IMR-90 (cell line): ENCODE measurements at regions not wholly inside any gene's neighbourhood (a gene's known extent, or its start where the extent isn't known, plus 50 kb on each side); places are given as distances from the start of the nearest gene placed in this dataset.

Experiments used
- ATAC-seq: fragments of 200-7000 bp; cut with Tn5 transposase; 2 replicates; pipeline ENCODE4 v1.9.1; 2020; ENCODE audit warnings: low read depth, mild to moderate bottlenecking, moderate library complexity
- BruUV-seq: library from RNA; stranded (reverse); fragments of 400-500 nt; replicated peaks from 2 replicates; lab custom pipeline; 2021; lab: Mats Ljungman, UMichigan
- CTCF ChIA-PET: fragments of 300-600 bp; formaldehyde crosslinking; extraction: SDS; loops from one replicate; lab custom pipeline; 2021; ENCODE audit warnings: antibody characterized with exemption; lab: Yijun Ruan, JAX
- POLR2A ChIA-PET: fragments of 300-600 bp; sonication (Branson Sonifier 250); formaldehyde crosslinking; loops from one replicate; lab custom pipeline; 2022; ENCODE audit warnings: antibody characterized with exemption; ENCODE audit not compliant: unreplicated experiment; lab: Charles Lee
- DNase-seq: peaks from one replicate; pipeline ENCODE4 v3.0.0; 2013
- H2AFZ ChIP-seq: replicated peaks from 2 replicates; pipeline ENCODE3; 2013; ENCODE audit warnings: low read length, mild to moderate bottlenecking; ENCODE audit not compliant: poor library complexity
- H2AK5ac ChIP-seq: 2 replicates; pipeline ENCODE4 v1.6.1; 2013; ENCODE audit warnings: low read depth, low read length, inconsistent platforms
- H2AK9ac ChIP-seq: replicated peaks from 2 replicates; pipeline ENCODE3; 2013; ENCODE audit warnings: mild to moderate bottlenecking, low read depth, low read length, moderate library complexity; ENCODE audit not compliant: poor library complexity
- H2BK120ac ChIP-seq: 2 replicates; pipeline ENCODE4 v1.6.1; 2013; ENCODE audit warnings: low read depth, low read length, inconsistent platforms
- H2BK15ac ChIP-seq: 3 replicates; pipeline ENCODE4 v1.6.1; 2013; ENCODE audit warnings: low read depth, low read length, inconsistent platforms
- H2BK20ac ChIP-seq: 2 replicates; pipeline ENCODE4 v1.6.1; 2013; ENCODE audit warnings: low read depth, mild to moderate bottlenecking, inconsistent platforms, low read length, moderate library complexity
- H2BK5ac ChIP-seq: 2 replicates; pipeline ENCODE4 v1.6.1; 2013; ENCODE audit warnings: mild to moderate bottlenecking, low read depth, low read length, inconsistent platforms; ENCODE audit not compliant: poor library complexity, severe bottlenecking
- H3K14ac ChIP-seq: replicated peaks from 2 replicates; pipeline ENCODE4 v1.6.1; 2013; ENCODE audit warnings: low read depth, low read length, inconsistent platforms
- H3K18ac ChIP-seq: 2 replicates; pipeline ENCODE4 v1.6.1; 2013; ENCODE audit warnings: low read depth, low read length, control low read depth
- H3K23ac ChIP-seq: 2 replicates; pipeline ENCODE4 v1.6.1; 2013; ENCODE audit warnings: low read depth, low read length, inconsistent platforms
- H3K27ac ChIP-seq: 2 replicates; pipeline ENCODE4 v1.5.1; 2013; ENCODE audit warnings: mild to moderate bottlenecking, control low read depth, low read length; ENCODE audit not compliant: insufficient read depth
- H3K27me3 ChIP-seq: 2 replicates; pipeline ENCODE4 v1.6.1; 2013; ENCODE audit warnings: low read length; ENCODE audit not compliant: control insufficient read depth, insufficient read depth
- H3K36me3 ChIP-seq: 2 replicates; pipeline ENCODE4 v1.6.1; 2013; ENCODE audit warnings: low read length, mixed read lengths; ENCODE audit not compliant: control insufficient read depth, insufficient read depth
- H3K4ac ChIP-seq: 2 replicates; pipeline ENCODE4 v1.6.1; 2013; ENCODE audit warnings: low read depth, low read length, inconsistent platforms
- H3K4me1 ChIP-seq: 2 replicates; pipeline ENCODE4 v1.6.1; 2013; ENCODE audit warnings: low read length, mixed read lengths; ENCODE audit not compliant: control insufficient read depth, insufficient read depth
- H3K4me2 ChIP-seq: 2 replicates; pipeline ENCODE4 v1.6.1; 2013; ENCODE audit warnings: low read depth, mild to moderate bottlenecking, control low read depth, low read length, moderate library complexity
- H3K4me3 ChIP-seq: 2 replicates; pipeline ENCODE4 v1.5.1; 2013; ENCODE audit warnings: low read depth, mild to moderate bottlenecking, control low read depth, low read length, moderate library complexity; ENCODE audit not compliant: insufficient read depth
- H3K56ac ChIP-seq: 2 replicates; pipeline ENCODE4 v1.6.1; 2013; ENCODE audit warnings: low read length, inconsistent platforms; ENCODE audit not compliant: insufficient read depth; ENCODE audit errors: extremely low read depth
- H3K79me1 ChIP-seq, 2 experiments: 2 replicates each; pipeline ENCODE4 v1.6.1; 2013; ENCODE audit warnings: low read length in 2 of 2, inconsistent platforms in 1 of 2, low read depth in 1 of 2
- H3K9ac ChIP-seq: 2 replicates; pipeline ENCODE4 v1.6.1; 2013; ENCODE audit warnings: low read depth, low read length, control low read depth
- H3K9me1 ChIP-seq: 2 replicates; pipeline ENCODE4 v1.6.1; 2013; ENCODE audit warnings: low read length, inconsistent platforms; ENCODE audit not compliant: insufficient read depth
- H3K9me3 ChIP-seq: 2 replicates; pipeline ENCODE4 v1.6.1; 2013; ENCODE audit warnings: low read length; ENCODE audit not compliant: control insufficient read depth, insufficient read depth
- H4K20me1 ChIP-seq: 2 replicates; pipeline ENCODE4 v1.6.1; 2013; ENCODE audit warnings: low read length, inconsistent platforms; ENCODE audit not compliant: insufficient read depth
- H4K5ac ChIP-seq: 2 replicates; pipeline ENCODE4 v1.6.1; 2013; ENCODE audit warnings: mild to moderate bottlenecking, low read depth, low read length, control low read depth
- H4K8ac ChIP-seq, 2 experiments: 2 replicates each; pipeline ENCODE4 v1.6.1; 2013; ENCODE audit warnings: low read depth in 2 of 2, low read length in 2 of 2, control low read depth in 1 of 2, inconsistent platforms in 1 of 2
- H4K91ac ChIP-seq: 2 replicates; pipeline ENCODE4 v1.6.1; 2013; ENCODE audit warnings: low read depth, low read length, inconsistent platforms; ENCODE audit not compliant: insufficient read depth
- BHLHE40 ChIP-seq: fragments of 150-350 bp; IDR thresholded peaks from 2 replicates; pipeline ENCODE4 v1.6.1; 2016; ENCODE audit warnings: mild to moderate bottlenecking, low read depth, low read length
- CEBPB ChIP-seq: IDR thresholded peaks from 2 replicates; pipeline ENCODE4 v1.6.1; 2012; ENCODE audit warnings: low read depth, low read length, improper control_type of control experiment
- CHD1 ChIP-seq: IDR thresholded peaks from 2 replicates; pipeline ENCODE4 v1.6.1; 2012; ENCODE audit warnings: low read depth, low read length, improper control_type of control experiment
- ELK1 ChIP-seq: fragments of 150-350 bp; IDR thresholded peaks from 2 replicates; pipeline ENCODE4 v1.6.1; 2016; ENCODE audit warnings: low read depth, mild to moderate bottlenecking, low read length, moderate library complexity, borderline replicate concordance
- FOS ChIP-seq: fragments of 150-350 bp; IDR thresholded peaks from 2 replicates; pipeline ENCODE4 v1.6.1; 2016; ENCODE audit warnings: low read depth, low read length
- MAFK ChIP-seq: IDR thresholded peaks from 2 replicates; pipeline ENCODE4 v1.6.1; 2012; ENCODE audit warnings: low read depth, low read length, improper control_type of control experiment
- MAZ ChIP-seq: IDR thresholded peaks from 2 replicates; pipeline ENCODE4 v1.6.1; 2012; ENCODE audit warnings: low read depth, mild to moderate bottlenecking, low read length, improper control_type of control experiment, moderate library complexity, borderline replicate concordance
- MXI1 ChIP-seq: IDR thresholded peaks from 2 replicates; pipeline ENCODE4 v1.6.1; 2012; ENCODE audit warnings: low read depth, mild to moderate bottlenecking, low read length, moderate library complexity, borderline replicate concordance
- POLR2A ChIP-seq: IDR thresholded peaks from 2 replicates; pipeline ENCODE4 v1.6.1; 2012; ENCODE audit warnings: mild to moderate bottlenecking, low read depth, low read length
- RAD21 ChIP-seq: IDR thresholded peaks from 2 replicates; pipeline ENCODE4 v1.6.1; 2012; ENCODE audit warnings: low read length, improper control_type of control experiment
- RCOR1 ChIP-seq: IDR thresholded peaks from 2 replicates; pipeline ENCODE4 v1.6.1; 2012; ENCODE audit warnings: mild to moderate bottlenecking, low read length, improper control_type of control experiment; ENCODE audit not compliant: insufficient replicate concordance
- RFX5 ChIP-seq: IDR thresholded peaks from 2 replicates; pipeline ENCODE4 v1.8.0; 2012; ENCODE audit warnings: low read depth, mild to moderate bottlenecking, low read length, moderate library complexity
- SMC3 ChIP-seq: fragments of 150-350 bp; IDR thresholded peaks from 2 replicates; pipeline ENCODE4 v1.6.1; 2016; ENCODE audit warnings: low read depth, mild to moderate bottlenecking, antibody characterized with exemption, low read length, moderate library complexity
- WGBS, 2 experiments: methylation state at CpG; one replicate each; pipeline versions ENCODE4 v1.1.5 to v1.1.7; 2013; ENCODE audit warnings: missing lambda C conversion rate in 2 of 2; ENCODE audit not compliant: insufficient read length in 1 of 2; ENCODE audit errors: extremely low coverage in 2 of 2; 5-methylcytosine and 5-hydroxymethylcytosine counted together
- dilution Hi-C: fragments of 300-500 bp; cut with HindIII; formaldehyde crosslinking; loops from one replicate; pipeline ENCODE4 v1.14.3; 2018; ENCODE audit warnings: low sequenced_read_pairs; ENCODE audit not compliant: unreplicated experiment
- in situ Hi-C: fragments of 300-500 bp; cut with MboI; formaldehyde crosslinking; loops from 3 replicates; pipeline ENCODE4 v1.14.3; 2019; ENCODE audit warnings: low sequenced_read_pairs, inconsistent platforms, mixed read lengths
- intact Hi-C: fragments of 100-400 bp; cut with micrococcal nuclease; formaldehyde crosslinking; loops from 2 replicates; pipeline ENCODE4 v1.10.0; 2022
- TF ChIP-seq, protein P1 (sequence below): conservative IDR thresholded peaks from 2 replicates; pipeline ENCODE4 v1.5.1; 2012; ENCODE audit warnings: mild to moderate bottlenecking, low read depth, low read length, improper control_type of control experiment
- TF ChIP-seq, protein P2 (sequence below): fragments of 150-350 bp; IDR thresholded peaks from 2 replicates; pipeline ENCODE4 v1.6.1; 2017; ENCODE audit warnings: mild to moderate bottlenecking, antibody characterized with exemption, low read length, low read depth

- Histone ChIP-seq H2AK9ac (no peak overlapping the region), H3K79me1 (no peaks in the 10 kb centered on the region), H3K4ac (no peak overlapping the region), H3K9me1 (no peaks in the 10 kb centered on the region), H3K4me3 (no peak overlapping the region), H3K4me2 (no peak overlapping the region), H3K4me1 (peaks cover 3% of the 10 kb centered on the region; the same call in 1 of the 2 replicates), H2BK20ac (no peak overlapping the region), H3K27ac (no peak overlapping the region), H4K91ac (no peak overlapping the region), H4K20me1 (no peaks in the 10 kb centered on the region), H4K5ac (no peak overlapping the region), H3K56ac (no peak overlapping the region), H3K27me3 (no peaks in the 10 kb centered on the region), H3K14ac (no peak overlapping the region), H2AFZ (no peak overlapping the region), H3K23ac (no peak overlapping the region), H3K9me3 (no peaks in the 10 kb centered on the region), H3K9ac (no peak overlapping the region), H2BK120ac (no peak overlapping the region), H2BK5ac (no peak overlapping the region), H4K8ac (no peak overlapping the region), H2AK5ac (peak overlapping the region; percentile 43; the same call in 1 of the 2 replicates), H3K18ac (no peak overlapping the region), H2BK15ac (no peak overlapping the region), H3K36me3 (no peaks in the 10 kb centered on the region)
- dilution Hi-C loops, result no loop called here
- intact Hi-C loops, result no loop called here
- CTCF ChIA-PET, result no interaction called here
- TF ChIP-seq RCOR1, result no peak
- TF ChIP-seq CEBPB, result no peak
- no peak for TF ChIP-seq POLR2A
- no peak for TF ChIP-seq RFX5
- no peak for TF ChIP-seq FOS
- no peak for TF ChIP-seq CHD1
- no peak for TF ChIP-seq BHLHE40
- TF ChIP-seq, protein P1, sequence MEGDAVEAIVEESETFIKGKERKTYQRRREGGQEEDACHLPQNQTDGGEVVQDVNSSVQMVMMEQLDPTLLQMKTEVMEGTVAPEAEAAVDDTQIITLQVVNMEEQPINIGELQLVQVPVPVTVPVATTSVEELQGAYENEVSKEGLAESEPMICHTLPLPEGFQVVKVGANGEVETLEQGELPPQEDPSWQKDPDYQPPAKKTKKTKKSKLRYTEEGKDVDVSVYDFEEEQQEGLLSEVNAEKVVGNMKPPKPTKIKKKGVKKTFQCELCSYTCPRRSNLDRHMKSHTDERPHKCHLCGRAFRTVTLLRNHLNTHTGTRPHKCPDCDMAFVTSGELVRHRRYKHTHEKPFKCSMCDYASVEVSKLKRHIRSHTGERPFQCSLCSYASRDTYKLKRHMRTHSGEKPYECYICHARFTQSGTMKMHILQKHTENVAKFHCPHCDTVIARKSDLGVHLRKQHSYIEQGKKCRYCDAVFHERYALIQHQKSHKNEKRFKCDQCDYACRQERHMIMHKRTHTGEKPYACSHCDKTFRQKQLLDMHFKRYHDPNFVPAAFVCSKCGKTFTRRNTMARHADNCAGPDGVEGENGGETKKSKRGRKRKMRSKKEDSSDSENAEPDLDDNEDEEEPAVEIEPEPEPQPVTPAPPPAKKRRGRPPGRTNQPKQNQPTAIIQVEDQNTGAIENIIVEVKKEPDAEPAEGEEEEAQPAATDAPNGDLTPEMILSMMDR, result no peak
- TF ChIP-seq RAD21, result no peak
- no peak for TF ChIP-seq MXI1
- TF ChIP-seq ELK1, result no peak
- TF ChIP-seq MAZ, result no peak
- TF ChIP-seq SMC3, result no peak
- TF ChIP-seq MAFK, result no peak
- TF ChIP-seq, protein P2, sequence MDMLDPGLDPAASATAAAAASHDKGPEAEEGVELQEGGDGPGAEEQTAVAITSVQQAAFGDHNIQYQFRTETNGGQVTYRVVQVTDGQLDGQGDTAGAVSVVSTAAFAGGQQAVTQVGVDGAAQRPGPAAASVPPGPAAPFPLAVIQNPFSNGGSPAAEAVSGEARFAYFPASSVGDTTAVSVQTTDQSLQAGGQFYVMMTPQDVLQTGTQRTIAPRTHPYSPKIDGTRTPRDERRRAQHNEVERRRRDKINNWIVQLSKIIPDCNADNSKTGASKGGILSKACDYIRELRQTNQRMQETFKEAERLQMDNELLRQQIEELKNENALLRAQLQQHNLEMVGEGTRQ, result no peak
- ATAC-seq (no peak), DNase-seq (no peak)
- in situ Hi-C loops, result no loop called here
- no CpG with 5 or more reads among the region's 1 CpG for WGBS, 2 experiments
- POLR2A ChIA-PET, result no interaction called here
- no TSS peak for BruUV-seq
These were observed 381.8 kb upstream of the MARCKS start for GRCh38 chr6:113475392-113475791.
